ACHN (cell line): ENCODE measurements at regions not wholly inside any gene's neighbourhood (a gene's known extent, or its start where the extent isn't known, plus 50 kb on each side); places are given as distances from the start of the nearest gene placed in this dataset.

Source experiments
- DNase-seq: peaks from one replicate; pipeline ENCODE4 v3.0.0-alpha.2; 2015
- in situ Hi-C: cut with HindIII; loops from 2 replicates; pipeline ENCODE4 v1.10.0; 2017; ENCODE audit warnings: low sequenced_read_pairs, low pct_ligation_motif_present, low pct_unique_long_range_greater_than_20kb

GRCh38 chr9:20148416-20148815, 359.6 kb upstream of the SLC24A2 start:
- in situ Hi-C loops = no loop called here
- DNase-seq = no peak

DNA sequence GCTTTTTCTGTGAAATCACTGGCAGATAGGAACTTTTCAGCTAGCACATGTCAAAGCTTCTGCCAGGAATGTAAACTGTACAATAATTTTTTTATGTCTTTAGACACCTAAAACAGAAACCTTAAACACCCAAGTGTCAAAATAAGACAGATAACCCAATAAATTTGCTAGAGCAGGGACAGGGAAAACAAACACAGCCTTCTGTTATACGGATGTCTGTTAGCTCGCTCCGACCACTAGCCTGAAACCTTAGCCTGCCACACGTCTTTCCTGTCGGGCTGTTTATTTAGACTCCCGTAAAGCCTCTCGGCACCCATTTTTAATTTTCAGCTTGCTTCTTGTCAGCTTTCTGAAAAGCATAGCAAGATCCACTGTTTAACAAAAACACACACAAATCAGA, 355.4 kb upstream of the SLC24A2 start:
- no peak for DNase-seq
- in situ Hi-C loops = no loop called here

DNA sequence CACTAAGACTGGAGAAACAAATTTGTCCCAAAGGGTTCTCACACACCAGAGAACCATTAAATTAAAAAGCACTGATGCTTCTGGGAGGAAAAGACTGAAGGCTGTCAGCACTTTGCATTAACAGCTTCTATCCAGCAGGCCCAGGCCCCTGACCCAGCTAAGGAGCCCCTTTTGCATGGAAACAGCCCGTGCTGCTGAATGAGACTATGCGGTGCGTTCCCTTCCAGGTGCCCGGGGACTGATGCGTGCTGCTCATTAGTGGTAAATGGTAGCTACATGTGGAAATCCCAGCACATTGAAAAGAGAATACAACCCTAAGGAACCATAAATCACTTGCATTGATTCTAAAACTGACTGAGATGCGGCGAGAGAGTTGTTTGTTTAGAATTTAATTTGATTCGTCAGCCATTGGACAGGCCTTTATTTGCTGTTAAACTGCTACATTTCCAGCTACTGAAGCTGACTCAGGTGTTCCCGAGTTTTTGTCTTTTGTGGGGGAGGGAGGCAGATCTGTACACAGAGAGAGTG, 351.0 kb upstream of the SLC24A2 start:
- no peak for DNase-seq
- in situ Hi-C loops = no loop called here

- DNase-seq = no peak
- in situ Hi-C loops = no loop called here
These were observed 350.0 kb upstream of the SLC24A2 start for GRCh38 chr9:20138841-20139240.

DNA sequence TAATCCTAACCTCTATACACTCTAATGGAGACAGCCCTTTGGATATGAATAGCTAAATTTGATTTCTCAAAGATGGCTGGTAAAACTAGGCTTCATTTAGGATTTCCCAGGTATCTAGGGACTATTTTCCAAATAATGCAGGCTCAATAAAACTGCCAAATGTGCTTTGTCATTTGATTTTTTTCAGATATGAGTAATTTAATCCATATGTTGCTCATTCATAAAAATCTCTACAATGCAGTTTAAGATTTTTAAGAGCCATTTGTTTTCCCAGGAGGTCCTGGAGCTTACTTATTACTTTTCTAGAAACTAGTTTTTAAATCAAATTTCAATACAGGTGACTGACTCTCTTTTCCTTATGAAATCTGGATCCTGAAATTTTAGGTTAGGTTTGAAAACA, 349.3 kb upstream of the SLC24A2 start:
- no peak for DNase-seq
- in situ Hi-C loops = no loop called here

- no peak for DNase-seq
- in situ Hi-C loops = no loop called here
These were observed 348.6 kb upstream of the SLC24A2 start for GRCh38 chr9:20137425-20137824.

- in situ Hi-C loops = no loop called here
- DNase-seq = peak; percentile 2
These were observed 346.4 kb upstream of the SLC24A2 start for GRCh38 chr9:20135119-20135697.

- peak; percentile 0 for DNase-seq
These were observed 336.9 kb upstream of the SLC24A2 start for GRCh38 chr9:20125727-20126126.

DNA sequence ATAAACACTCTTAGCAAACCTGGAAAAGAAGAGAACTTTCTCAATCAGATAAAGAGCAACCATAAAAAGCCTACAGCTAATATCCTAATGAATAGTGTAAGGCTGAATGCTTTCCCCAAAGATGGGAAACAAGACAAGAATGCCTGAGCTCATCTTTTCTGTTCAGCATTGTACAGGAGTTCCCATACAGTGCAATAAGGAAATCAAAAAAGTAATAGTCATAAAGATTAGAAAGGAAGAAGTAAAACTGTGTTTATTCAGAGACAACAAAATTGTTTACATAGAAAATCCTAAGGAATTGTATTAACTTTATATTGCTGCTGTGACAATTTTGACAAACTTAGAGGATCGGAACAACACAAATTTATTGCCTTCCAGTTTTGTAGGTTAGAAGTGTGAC, 330.7 kb upstream of the SLC24A2 start:
- in situ Hi-C loops = no loop called here
- no peak for DNase-seq

More at GRCh38 chr9:20125727-20126126, 336.9 kb upstream of the SLC24A2 start:
- in situ Hi-C loops = no loop called here

GRCh38 chr9:20117986-20118385, 329.1 kb upstream of the SLC24A2 start:
- in situ Hi-C loops = no loop called here
- no peak for DNase-seq

- no peak for DNase-seq
- in situ Hi-C loops = no loop called here
These were observed 328.6 kb upstream of the SLC24A2 start for GRCh38 chr9:20117482-20117881.

- no peak for DNase-seq
- in situ Hi-C loops = no loop called here
These were observed 326.1 kb upstream of the SLC24A2 start for GRCh38 chr9:20114974-20115373.

- no peak for DNase-seq
- in situ Hi-C loops = no loop called here
These were observed 323.5 kb upstream of the SLC24A2 start for GRCh38 chr9:20112205-20112783.

DNA sequence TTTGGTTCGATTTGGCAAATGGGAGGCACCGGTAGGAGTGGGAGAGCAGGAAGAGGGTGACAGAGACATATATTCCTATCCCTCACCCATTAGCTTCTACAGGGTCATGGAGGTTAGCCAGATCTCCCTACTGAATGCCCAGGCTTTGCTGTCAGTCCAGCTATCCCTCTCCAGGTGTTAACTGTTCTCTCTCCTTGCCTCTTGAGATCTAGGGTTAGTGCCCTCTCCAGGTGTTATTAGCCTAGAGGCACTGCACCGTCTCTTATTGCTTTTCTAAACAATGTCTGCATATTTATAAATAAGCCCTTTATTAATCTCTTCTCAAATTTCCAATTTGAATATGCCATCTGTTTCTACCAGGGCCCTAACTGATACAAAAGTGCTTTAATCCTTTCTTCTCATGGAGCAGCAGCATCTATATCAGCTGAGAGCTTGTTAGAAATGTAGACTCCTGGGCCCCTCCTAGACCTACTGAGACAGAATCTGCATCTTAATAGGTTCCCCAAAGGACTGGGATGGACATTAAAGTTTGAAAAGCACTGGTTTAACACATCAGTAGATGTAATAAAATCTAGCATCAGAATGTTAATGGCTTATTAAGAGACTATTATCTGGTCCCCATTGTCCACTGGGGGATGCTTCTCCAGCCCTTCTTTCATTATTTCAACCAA, 322.5 kb upstream of the SLC24A2 start:
- no peak for DNase-seq
- in situ Hi-C loops = no loop called here

DNA sequence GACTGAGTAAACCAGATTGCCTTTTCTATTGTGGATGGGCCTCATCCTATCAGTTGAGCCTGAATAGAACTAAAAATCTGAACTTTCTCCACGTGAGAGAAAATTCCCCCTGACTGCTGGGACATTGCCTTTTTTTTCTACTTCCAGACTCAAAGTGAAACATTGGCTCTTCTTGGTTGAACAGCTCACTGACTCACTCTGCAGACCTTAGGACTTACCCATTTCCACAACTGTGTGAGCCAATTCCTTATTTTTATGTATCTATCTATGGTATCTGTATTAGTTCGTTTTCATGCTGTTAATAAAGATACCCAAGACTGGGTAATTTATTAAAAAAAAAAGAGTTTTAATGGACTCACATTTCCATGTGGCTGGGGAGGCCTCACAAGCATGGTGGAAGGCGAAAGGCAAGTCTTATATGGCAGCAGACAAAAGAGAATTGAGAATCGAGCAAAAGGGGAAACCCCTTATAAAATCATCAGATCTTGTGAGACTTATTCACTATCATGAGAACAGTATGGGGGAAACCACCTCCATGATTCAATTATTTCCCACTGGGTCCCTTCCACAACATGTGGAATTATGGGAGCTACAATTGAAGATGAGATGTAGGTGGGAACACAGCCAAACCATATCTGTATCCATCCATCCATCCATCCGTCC, 306.7 kb upstream of the SLC24A2 start:
- DNase-seq = no peak
- in situ Hi-C loops = no loop called here

DNA sequence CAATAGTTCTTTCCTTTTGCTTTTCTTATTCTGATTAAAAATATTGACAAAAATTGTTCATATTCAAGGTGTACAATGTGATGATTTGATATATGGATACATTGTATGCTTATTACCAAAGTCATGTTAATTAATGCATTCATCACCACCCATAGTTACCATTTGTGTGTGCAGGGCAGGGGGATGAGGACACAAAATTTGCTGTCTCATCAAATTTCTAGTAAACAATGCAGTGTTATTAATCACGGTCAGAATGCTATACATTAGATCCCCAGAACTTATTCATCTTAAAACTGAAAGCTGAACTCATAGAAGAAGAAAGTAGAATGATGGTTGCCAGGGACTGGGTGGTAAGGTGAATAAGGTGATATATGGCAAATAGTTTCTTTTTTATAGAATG, 303.7 kb upstream of the SLC24A2 start:
- in situ Hi-C loops = no loop called here
- DNase-seq = no peak

- no peak for DNase-seq
- in situ Hi-C loops = no loop called here
These were observed 298.6 kb upstream of the SLC24A2 start for GRCh38 chr9:20087481-20087880.

- no peak for DNase-seq
- in situ Hi-C loops = no loop called here
These were observed 297.0 kb upstream of the SLC24A2 start for GRCh38 chr9:20085842-20086241.

DNA sequence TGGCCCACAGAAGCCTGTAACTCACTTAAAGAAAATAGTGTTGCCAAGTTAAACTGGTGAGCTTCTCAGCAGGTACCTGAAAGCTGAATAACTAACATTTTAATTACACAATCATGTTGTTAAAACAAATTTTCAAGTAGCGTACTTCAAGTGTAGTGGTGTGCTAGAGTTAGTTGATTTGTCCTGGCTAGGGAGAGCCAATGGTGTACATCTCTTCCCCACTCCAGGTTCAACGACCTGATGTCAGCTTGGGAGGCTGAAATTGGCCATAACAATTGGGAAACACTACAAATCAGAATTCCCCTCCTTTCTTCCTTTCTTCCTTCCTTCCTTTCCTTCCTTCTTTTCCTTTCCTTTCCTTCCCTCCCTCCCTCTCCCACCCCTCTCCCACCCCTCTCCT, 295.3 kb upstream of the SLC24A2 start:
- in situ Hi-C loops = no loop called here
- DNase-seq = no peak
